AG09309 (cell line): ENCODE measurements at regions not wholly inside any gene's neighbourhood (a gene's known extent, or its start where the extent isn't known, plus 50 kb on each side); places are given as distances from the start of the nearest gene placed in this dataset.

Experiments used
- DNase-seq: peaks from one replicate; pipeline ENCODE4 v3.0.0-alpha.2; 2010; ENCODE audit warnings: low read depth
- H3K4me3 ChIP-seq: 2 replicates; pipeline ENCODE4 v1.5.1; 2011; ENCODE audit warnings: mild to moderate bottlenecking, low read depth, low read length, moderate library complexity; ENCODE audit not compliant: control insufficient read depth
- CTCF ChIP-seq: IDR thresholded peaks from 2 replicates; pipeline ENCODE4 v1.5.1; 2011; ENCODE audit warnings: mild to moderate bottlenecking, low read depth, low read length, inconsistent platforms; ENCODE audit not compliant: insufficient read depth, control insufficient read depth; ENCODE audit errors: missing control alignments

GRCh38 chr21:32878661-32879060, 107.1 kb upstream of the PAXBP1 start:
- TF ChIP-seq CTCF = no peak
- DNase-seq = no peak
- no peak overlapping the region for H3K4me3 ChIP-seq

- H3K4me3 ChIP-seq = no peak overlapping the region
- DNase-seq = no peak
- TF ChIP-seq CTCF = no peak
Measured at GRCh38 chr21:32881458-32881857, 109.9 kb upstream of the PAXBP1 start.

- DNase-seq = no peak
- no peak for TF ChIP-seq CTCF
- no peak overlapping the region for H3K4me3 ChIP-seq
Measured at GRCh38 chr21:32884062-32884461, 112.5 kb upstream of the PAXBP1 start.

GRCh38 chr21:32886339-32886738, 114.8 kb upstream of the PAXBP1 start:
- H3K4me3 ChIP-seq = no peak overlapping the region
- no peak for DNase-seq
- no peak for TF ChIP-seq CTCF

- H3K4me3 ChIP-seq = no peak overlapping the region
- no peak for DNase-seq
- no peak for TF ChIP-seq CTCF
Measured at GRCh38 chr21:32887026-32887425, 115.5 kb upstream of the PAXBP1 start.

GRCh38 chr21:32888971-32889370, 117.4 kb upstream of the PAXBP1 start:
- no peak for TF ChIP-seq CTCF
- DNase-seq = no peak
- no peak overlapping the region for H3K4me3 ChIP-seq

- TF ChIP-seq CTCF = no peak
- no peak overlapping the region for H3K4me3 ChIP-seq
- DNase-seq = no peak
Measured at GRCh38 chr21:32889596-32889995, 118.0 kb upstream of the PAXBP1 start.
